ENCODE measurements at regions not wholly inside any gene's neighbourhood (a gene's known extent, or its start where the extent isn't known, plus 50 kb on each side); places are given as distances from the start of the nearest gene placed in this dataset.
A peak's percentile ranks its signal among the peaks of the same experiment; 100 is the strongest.

DNA sequence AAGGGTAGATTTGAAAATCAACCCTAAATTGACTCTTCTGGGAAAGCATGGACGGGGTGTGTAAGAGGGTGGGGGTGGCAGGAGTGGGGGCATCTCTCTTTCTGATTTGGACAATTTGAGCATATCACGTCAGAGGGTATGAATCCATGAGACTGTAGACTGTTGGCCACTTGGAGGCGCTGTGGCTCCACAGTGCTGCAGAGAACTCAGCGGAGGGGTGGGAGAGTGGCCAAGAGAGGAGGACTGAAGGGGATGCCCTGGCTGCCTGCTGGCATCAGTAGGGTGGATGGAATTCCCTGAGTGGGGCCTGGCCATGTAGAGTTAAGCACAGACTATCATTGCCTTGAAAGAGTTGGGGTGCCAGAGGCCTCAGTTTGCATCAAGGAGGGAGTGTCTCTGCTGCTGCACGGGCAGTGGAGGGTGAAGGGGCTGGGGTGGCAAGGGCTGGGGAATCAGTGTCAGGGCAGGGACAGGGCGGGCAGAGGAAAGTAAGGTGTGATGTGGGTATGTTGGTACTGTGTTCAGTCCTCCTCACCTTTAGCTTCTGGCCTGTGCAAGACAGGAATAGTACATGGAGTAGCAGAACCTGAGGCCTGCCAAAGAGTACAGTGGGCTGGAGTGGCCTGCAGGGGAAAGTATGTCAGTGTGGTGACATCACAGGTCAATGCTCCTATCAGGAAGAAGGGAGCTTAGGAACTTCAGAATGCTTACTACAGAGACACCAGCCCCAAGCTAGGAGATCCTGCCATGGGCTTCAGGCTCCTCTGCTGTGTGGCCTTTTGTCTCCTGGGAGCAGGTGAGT lies 133.5 kb upstream of the PRSS58 start:
- ATAC-seq, result peak; percentile 25; the same call in 1 of the 3 replicates
- no peaks in the 10 kb centered on the region for H3K9me3 ChIP-seq (ENCODE audit: low read length)
- 33% methylated on average over 6 of the region's 6 CpGs for WGBS (ENCODE audit: low lambda C conversion rate)
- intact Hi-C loops (cut with micrococcal nuclease; ENCODE audit: unreplicated experiment) (no loop called here), in situ Hi-C loops (cut with HindIII; ENCODE audit: extremely low pct_ligation_motif_present, low pct_unique_long_range_greater_than_20kb) (no loop called here)
- FAIRE-seq, result no peak
- no peak overlapping the region for H3K9ac ChIP-seq (ENCODE audit: insufficient read depth, low read depth, low read length)
- H3K4me3 ChIP-seq (replicated peaks in 1 of 3; ENCODE audit: insufficient read depth in 1 of 3, low read depth in 2 of 3, low read length in 3 of 3), result no peak overlapping the region
- ChIA-PET POLR2A (no interaction called here), CTCF (ENCODE audit: low intra/inter-chr PET ratio, low total read pairs) (no interaction called here)
- no peak overlapping the region for H2AFZ ChIP-seq (ENCODE audit: low read length)
- no peak for DNase-seq (ENCODE audit: low spot score)
- peaks cover 18% of the 10 kb centered on the region for H3K4me1 ChIP-seq (ENCODE audit: insufficient read depth, low read length)
- no peaks in the 10 kb centered on the region for H3K79me2 ChIP-seq (ENCODE audit: insufficient read depth, low read length)
- no peaks in the 10 kb centered on the region; a peak in 1 of 5 replicates for H3K27me3 ChIP-seq (ENCODE audit: control insufficient read depth in 1 of 2, insufficient read depth in 2 of 2, low read length in 2 of 2)
- no peak for TF ChIP-seq ZNF547 (CRISPR knock-in tag; IDR thresholded peaks at IDR 0.05)
- TF ChIP-seq SP4 (CRISPR knock-in tag; IDR thresholded peaks at IDR 0.05), result no peak
- TF ChIP-seq, protein P1, sequence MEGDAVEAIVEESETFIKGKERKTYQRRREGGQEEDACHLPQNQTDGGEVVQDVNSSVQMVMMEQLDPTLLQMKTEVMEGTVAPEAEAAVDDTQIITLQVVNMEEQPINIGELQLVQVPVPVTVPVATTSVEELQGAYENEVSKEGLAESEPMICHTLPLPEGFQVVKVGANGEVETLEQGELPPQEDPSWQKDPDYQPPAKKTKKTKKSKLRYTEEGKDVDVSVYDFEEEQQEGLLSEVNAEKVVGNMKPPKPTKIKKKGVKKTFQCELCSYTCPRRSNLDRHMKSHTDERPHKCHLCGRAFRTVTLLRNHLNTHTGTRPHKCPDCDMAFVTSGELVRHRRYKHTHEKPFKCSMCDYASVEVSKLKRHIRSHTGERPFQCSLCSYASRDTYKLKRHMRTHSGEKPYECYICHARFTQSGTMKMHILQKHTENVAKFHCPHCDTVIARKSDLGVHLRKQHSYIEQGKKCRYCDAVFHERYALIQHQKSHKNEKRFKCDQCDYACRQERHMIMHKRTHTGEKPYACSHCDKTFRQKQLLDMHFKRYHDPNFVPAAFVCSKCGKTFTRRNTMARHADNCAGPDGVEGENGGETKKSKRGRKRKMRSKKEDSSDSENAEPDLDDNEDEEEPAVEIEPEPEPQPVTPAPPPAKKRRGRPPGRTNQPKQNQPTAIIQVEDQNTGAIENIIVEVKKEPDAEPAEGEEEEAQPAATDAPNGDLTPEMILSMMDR (CRISPR knock-in tag; IDR thresholded peaks at IDR 0.05), result peak; percentile 34; the same call in 1 of the 2 replicates
- no peak for TF ChIP-seq ZNF34 (CRISPR knock-in tag; IDR thresholded peaks at IDR 0.05; ENCODE audit: borderline replicate concordance)
- BruUV-seq (replicated peaks), result no TSS peak
- H3K36me3 ChIP-seq (replicated peaks in 1 of 2; ENCODE audit: control insufficient read depth in 1 of 2, insufficient read depth in 2 of 2, low read length in 2 of 2), result no peaks in the 10 kb centered on the region
- no peak overlapping the region for H3K27ac ChIP-seq (ENCODE audit: extremely low read length, insufficient read depth, low read length)
- no peaks in the 10 kb centered on the region for H4K20me1 ChIP-seq (ENCODE audit: insufficient read depth, low read length)
- H3K4me2 ChIP-seq (ENCODE audit: low read depth, low read length), result no peak overlapping the region

DNA sequence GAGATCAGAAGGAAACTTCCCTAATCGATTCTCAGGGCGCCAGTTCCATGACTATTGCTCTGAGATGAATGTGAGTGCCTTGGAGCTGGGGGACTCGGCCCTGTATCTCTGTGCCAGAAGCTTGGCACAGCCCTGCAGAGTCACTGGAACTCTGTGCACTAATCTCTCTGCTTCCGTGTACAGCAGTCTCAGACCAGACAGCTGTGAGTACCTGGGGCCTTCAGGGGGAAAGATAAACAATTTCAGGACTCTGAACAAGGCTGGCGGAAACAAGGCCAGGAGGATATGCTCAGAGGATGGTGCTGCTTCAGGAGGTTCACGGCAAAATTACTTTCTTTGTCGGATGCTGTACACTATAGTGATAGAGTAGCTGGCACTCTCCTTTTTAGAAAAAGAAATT lies 131.7 kb upstream of the PRSS58 start:
- intact Hi-C loops (cut with micrococcal nuclease; ENCODE audit: unreplicated experiment) (no loop called here), in situ Hi-C loops (cut with HindIII; ENCODE audit: extremely low pct_ligation_motif_present, low pct_unique_long_range_greater_than_20kb) (no loop called here)
- no TSS peak for BruUV-seq (replicated peaks)
- no peaks in the 10 kb centered on the region for H3K36me3 ChIP-seq (replicated peaks in 1 of 2; ENCODE audit: control insufficient read depth in 1 of 2, insufficient read depth in 2 of 2, low read length in 2 of 2)
- CTCF ChIA-PET (ENCODE audit: low intra/inter-chr PET ratio, low total read pairs), result no interaction called here
- no peak overlapping the region for H2AFZ ChIP-seq (ENCODE audit: low read length)
- POLR2A ChIA-PET, result no interaction called here
- no peaks in the 10 kb centered on the region for H4K20me1 ChIP-seq (ENCODE audit: insufficient read depth, low read length)
- H3K4me1 ChIP-seq (ENCODE audit: insufficient read depth, low read length), result peaks cover 18% of the 10 kb centered on the region
- H3K79me2 ChIP-seq (ENCODE audit: insufficient read depth, low read length), result no peaks in the 10 kb centered on the region
- peak overlapping the region; percentile 27; the same call in 1 of the 2 replicates for H3K4me2 ChIP-seq (ENCODE audit: low read depth, low read length)
- ATAC-seq (peak; percentile 87), FAIRE-seq (no peak), DNase-seq (ENCODE audit: low spot score) (peak; percentile 12)
- no peaks in the 10 kb centered on the region; a peak in 1 of 5 replicates for H3K27me3 ChIP-seq (ENCODE audit: control insufficient read depth in 1 of 2, insufficient read depth in 2 of 2, low read length in 2 of 2)
- no peak overlapping the region for H3K4me3 ChIP-seq (replicated peaks in 1 of 3; ENCODE audit: insufficient read depth in 1 of 3, low read depth in 2 of 3, low read length in 3 of 3)
- H3K9me3 ChIP-seq (ENCODE audit: low read length), result no peaks in the 10 kb centered on the region
- H3K27ac ChIP-seq (ENCODE audit: extremely low read length, insufficient read depth, low read length), result no peak overlapping the region
- 5% methylated on average over 7 of the region's 7 CpGs for WGBS (ENCODE audit: low lambda C conversion rate)
- no peak overlapping the region for H3K9ac ChIP-seq (ENCODE audit: insufficient read depth, low read depth, low read length)
- TF ChIP-seq, protein P2, sequence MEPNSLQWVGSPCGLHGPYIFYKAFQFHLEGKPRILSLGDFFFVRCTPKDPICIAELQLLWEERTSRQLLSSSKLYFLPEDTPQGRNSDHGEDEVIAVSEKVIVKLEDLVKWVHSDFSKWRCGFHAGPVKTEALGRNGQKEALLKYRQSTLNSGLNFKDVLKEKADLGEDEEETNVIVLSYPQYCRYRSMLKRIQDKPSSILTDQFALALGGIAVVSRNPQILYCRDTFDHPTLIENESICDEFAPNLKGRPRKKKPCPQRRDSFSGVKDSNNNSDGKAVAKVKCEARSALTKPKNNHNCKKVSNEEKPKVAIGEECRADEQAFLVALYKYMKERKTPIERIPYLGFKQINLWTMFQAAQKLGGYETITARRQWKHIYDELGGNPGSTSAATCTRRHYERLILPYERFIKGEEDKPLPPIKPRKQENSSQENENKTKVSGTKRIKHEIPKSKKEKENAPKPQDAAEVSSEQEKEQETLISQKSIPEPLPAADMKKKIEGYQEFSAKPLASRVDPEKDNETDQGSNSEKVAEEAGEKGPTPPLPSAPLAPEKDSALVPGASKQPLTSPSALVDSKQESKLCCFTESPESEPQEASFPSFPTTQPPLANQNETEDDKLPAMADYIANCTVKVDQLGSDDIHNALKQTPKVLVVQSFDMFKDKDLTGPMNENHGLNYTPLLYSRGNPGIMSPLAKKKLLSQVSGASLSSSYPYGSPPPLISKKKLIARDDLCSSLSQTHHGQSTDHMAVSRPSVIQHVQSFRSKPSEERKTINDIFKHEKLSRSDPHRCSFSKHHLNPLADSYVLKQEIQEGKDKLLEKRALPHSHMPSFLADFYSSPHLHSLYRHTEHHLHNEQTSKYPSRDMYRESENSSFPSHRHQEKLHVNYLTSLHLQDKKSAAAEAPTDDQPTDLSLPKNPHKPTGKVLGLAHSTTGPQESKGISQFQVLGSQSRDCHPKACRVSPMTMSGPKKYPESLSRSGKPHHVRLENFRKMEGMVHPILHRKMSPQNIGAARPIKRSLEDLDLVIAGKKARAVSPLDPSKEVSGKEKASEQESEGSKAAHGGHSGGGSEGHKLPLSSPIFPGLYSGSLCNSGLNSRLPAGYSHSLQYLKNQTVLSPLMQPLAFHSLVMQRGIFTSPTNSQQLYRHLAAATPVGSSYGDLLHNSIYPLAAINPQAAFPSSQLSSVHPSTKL (CRISPR knock-in tag; IDR thresholded peaks at IDR 0.05), result peak; percentile 44
- TF ChIP-seq PITX1 (CRISPR knock-in tag; IDR thresholded peaks at IDR 0.05), result 0 out of 2 replicates have a peak, but pooled peaks have one; percentile 22
- no peak for TF ChIP-seq FOXP1 (IDR thresholded peaks at IDR 0.05)
- TF ChIP-seq FOXP1 (CRISPR knock-in tag; IDR thresholded peaks at IDR 0.05), result peak; percentile 52
- no peak for TF ChIP-seq NFE2L1 (CRISPR knock-in tag; IDR thresholded peaks at IDR 0.05; ENCODE audit: borderline replicate concordance)
